CD4-positive, alpha-beta T cell treated with Interleukin-2 at 100 ng/mL for 4 hours (primary cell): ENCODE measurements at regions not wholly inside any gene's neighbourhood (a gene's known extent, or its start where the extent isn't known, plus 50 kb on each side); places are given as distances from the start of the nearest gene placed in this dataset.

Experiments used
- DNase-seq: peaks from one replicate; pipeline ENCODE4 v3.0.0-alpha.2; 2020; ENCODE audit warnings: low spot score

DNA sequence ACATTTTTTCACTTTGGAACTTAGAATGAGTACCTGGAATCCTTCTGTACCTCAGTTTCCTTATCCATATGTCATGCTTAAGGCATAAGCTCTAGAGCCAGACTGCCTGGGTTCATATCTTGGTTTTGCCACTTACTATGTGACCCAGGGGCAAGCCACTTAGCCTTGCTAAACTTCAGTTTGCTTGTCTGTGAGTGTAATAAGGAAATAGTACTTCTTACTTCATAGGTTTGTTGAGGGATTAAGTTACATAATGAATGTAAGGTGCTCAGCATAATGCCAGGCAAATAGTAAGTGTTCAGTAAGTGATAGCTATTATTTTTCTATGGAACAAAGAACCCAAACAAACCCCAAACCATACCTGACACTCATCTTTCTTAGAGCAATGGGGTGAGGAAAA is 225.1 kb downstream of the BCAT1 start:
- no peak for DNase-seq

- no peak for DNase-seq
These were observed 227.7 kb downstream of the BCAT1 start for GRCh38 chr12:24721191-24721590.

DNA sequence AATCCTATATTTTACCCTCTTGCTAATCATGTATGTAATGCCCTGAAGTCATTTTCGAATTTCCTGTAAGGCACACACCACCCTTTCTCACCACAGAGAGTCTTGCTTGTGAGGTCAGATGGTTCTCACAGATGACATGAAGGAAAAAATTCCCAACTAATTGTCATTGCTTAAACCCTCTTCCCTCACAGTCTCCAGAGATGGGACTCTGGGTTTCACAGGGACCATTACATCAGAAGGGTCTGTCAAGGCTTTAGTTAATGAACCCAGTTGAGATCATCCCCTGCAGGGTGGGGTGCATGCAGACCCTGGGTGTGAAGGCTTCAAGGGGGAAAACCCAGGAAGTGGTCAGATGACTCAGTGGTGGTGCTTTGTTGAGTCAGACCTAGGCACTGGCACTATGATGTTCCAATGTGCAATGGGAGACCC is 229.6 kb downstream of the BCAT1 start:
- DNase-seq, result peak; percentile 51

- no peak for DNase-seq
These were observed 230.3 kb downstream of the BCAT1 start for GRCh38 chr12:24718617-24719016.

DNA sequence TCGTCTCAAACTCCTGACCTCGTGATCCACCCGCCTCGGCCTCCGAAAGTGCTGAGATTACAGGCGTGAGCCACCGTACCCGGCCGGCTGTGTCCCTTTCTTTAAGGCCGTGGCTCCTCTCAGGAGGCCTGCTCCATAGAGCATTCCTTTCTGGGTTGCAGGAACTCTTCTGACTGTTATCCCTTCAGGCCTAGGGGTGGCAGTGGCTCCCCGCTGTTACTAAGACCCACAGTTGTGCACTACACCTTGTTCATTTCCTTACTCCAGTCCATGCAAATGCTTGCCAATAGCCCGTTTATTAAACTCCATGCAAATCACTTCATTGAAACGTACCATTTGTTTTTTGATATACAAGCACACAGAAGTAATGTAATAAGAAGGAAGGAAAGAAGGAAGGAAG is 234.7 kb downstream of the BCAT1 start:
- DNase-seq, result no peak

DNA sequence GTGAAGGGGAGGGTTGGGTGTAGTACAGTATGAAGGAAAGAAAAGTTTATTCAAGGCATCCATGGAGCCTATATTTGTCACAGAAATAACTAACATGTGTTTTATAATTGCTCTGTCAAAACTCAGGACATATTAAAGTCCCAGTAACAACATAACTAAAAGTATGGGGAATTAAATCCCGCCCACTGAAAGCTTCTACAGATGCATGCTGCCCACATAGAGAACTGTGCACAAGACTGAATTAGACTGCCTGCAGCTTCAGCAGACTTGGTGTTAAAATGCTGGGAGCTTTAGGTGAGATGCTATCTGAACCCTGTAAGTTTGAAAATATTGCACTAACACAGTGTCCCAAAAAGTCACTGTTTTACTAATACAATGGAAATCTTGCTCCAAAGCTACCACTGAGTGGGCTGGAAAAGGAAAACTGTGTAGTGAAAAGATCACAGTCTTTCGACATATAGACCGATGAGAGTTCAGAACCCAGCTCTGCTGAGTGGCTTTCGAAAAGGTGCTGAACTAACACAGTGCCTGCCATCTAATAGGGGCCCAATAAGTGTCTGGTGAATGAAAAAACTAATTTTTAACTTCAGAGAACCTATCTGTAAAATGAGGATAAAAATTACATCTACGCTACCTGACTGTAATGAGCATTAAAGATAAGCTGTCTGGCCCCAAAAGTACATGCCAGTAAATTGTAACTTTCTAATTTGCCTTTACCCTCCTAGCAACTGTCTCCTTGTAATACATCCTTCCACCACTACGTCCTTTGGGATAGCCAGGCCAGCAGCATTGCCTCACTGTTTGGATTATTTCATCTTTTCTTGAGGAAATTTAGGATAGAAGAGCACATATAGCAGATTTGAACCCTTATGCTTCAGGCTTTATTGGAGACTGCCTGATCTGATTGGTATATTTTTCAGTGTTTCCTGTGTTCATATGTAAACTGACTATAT is 237.6 kb downstream of the BCAT1 start:
- no peak for DNase-seq

DNA sequence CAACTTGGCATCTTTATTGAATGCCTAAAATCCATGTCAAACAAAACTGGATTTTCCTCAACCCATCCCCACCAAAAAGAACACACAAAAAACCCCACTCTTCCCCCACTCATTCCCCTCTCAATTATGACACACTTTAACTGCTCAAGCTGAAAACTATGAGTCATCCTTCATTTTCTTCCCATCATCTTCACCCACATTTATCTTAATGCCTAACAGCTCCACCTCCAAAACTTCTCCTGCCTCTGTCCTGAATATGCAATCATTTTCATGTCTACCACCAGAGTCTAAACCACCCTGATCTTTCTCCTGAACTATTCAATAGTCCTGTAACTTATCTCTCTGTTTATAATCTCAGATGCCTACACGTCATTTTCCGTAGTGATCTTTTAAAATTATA is 239.7 kb downstream of the BCAT1 start:
- DNase-seq, result no peak

DNA sequence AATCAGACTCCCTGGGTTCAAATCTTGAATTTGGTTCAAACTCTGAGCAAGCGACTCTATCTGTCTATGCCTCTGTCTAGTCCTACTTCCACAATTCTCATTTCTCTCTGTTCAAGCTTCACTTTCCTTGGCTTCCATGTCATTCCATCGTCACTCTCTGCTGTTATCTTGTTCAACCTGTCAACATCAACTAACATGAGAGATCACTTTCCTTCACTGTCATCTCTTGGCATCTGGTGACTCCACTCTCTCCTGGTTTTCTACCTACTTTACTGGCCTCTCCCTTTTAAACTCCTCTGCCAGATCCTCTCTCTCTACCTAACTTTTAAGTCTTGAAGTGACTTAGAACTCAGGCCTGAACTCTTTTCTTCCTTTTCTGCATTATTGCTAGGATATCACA is 240.2 kb downstream of the BCAT1 start:
- DNase-seq, result no peak

DNA sequence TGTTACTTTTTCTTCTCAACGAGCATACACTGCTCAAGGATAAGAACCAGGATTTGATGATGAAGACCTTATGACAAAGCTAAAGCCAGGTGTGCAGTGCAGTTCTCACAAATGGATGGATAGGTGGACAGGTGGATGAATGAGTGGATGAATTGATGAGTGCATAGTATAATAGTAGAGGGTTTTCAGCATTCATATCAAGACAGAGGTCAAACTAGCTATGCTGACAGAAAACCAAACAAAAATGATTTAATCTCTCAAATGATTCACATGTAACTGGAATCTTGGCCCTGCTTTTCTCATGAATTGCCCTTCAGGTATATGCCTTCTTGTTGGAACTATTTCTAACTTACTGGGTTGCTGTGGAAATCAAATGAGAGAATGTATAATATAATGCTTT is 240.9 kb downstream of the BCAT1 start:
- DNase-seq, result no peak

GRCh38 chr12:24707334-24707733 is 241.6 kb downstream of the BCAT1 start:
- no peak for DNase-seq

DNA sequence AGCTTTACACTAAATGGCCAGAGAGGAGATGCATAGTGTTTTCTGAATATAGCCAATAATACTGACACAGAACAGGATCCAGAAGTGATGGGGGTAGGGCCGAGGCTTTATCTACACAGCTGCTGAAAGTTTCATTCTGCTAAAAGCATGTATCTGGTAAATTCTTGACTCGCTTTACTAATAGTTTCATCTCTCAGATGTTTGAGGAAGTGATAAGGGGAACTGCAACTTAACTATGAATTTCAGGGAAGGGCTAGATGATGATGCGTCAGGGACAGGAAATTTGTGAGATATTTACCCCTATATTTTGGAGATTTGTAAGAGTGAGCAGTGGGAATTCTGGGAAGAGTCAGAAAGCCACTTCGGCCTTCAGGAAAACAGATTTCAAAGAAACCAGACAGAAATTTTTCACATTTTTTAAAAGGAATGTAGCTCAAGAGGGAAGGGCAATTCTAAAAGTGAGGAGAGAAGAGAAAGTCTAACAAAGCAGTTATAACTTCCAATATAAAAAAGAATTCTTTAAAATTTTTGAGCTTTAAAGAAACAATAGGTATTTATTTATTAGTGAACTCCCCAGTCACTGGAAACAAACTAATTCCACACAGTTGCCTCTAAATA is 243.1 kb downstream of the BCAT1 start:
- DNase-seq, result no peak

DNA sequence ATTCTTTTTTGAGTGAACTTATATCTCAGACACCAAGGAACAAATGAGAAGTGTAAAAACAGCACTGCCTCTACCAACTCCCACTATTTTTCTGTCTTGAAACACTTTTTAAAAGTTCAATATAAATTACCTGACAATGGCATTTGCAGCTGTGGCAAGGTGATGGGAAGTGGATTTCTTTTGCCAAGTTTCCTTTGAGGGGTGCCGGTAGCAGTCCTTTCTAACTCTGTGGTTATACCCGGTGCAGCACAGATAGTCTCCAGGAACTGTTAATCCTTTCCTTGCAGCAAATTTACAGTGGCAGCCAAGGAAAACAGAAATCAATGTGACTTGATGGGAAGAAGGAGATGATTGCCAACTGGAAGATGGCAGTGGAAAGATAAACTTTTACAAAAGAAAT is 243.7 kb downstream of the BCAT1 start:
- DNase-seq, result no peak

GRCh38 chr12:24701343-24701742 is 247.6 kb downstream of the BCAT1 start:
- DNase-seq, result no peak

DNA sequence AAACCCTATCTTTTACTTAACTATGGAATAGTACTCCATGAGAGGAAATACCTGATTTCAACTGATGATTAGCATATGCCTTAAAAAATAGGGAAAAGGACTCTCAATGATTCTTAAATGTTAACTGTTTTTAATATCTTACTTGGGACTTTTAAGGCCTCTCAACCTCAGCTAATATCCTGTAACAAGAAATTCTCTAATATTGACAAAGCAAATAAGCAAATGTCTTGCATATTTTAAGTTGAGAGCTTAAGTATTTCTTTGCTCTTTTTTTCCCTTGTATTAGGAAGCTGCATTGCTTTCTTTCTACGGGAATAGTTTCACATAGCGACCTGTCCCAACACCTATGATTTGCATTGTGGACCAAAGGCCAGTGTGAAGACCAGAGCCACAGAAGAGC is 249.9 kb downstream of the BCAT1 start:
- DNase-seq, result no peak

DNA sequence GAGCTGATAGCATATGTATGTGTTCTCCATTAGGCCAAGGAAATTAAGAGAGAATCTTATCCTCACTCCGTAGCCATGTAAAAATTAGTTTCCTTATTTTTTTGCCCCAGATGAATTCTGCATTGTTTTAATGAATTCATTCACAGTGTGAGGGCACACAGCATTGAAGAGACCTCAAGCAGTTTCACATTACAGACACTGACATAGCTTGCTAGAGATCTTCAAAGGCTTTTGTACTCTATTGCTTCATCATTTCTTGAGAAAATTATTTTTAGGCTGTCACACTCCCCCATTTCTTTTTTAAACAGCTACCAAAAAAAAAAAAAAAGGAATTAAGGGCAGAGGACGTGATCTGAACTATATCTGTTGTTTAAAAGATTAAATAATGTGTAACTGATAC is 251.1 kb downstream of the BCAT1 start:
- no peak for DNase-seq

DNA sequence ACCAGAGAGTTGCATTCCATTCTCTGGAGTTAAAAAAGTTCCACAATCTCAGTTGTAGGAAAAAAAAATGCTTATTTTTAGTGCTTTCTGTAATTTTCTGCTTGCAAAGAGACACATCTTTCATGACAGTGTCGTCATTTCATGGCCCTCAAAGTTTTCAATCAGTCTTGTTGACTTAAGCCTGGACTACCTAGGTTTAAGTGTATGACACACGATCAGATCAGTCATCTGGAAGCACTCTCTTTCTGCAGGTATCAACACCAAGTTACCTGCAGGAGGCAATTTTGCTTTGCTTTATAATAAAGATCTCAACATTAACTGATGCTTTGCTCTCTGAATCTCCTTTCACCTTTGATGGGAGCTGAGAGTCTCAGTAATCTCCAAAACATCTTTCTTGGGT is 251.6 kb downstream of the BCAT1 start:
- DNase-seq, result no peak

GRCh38 chr12:24696800-24697199 is 252.1 kb downstream of the BCAT1 start:
- no peak for DNase-seq

- DNase-seq, result no peak
These were observed 253.1 kb downstream of the BCAT1 start for GRCh38 chr12:24695657-24696329.

DNA sequence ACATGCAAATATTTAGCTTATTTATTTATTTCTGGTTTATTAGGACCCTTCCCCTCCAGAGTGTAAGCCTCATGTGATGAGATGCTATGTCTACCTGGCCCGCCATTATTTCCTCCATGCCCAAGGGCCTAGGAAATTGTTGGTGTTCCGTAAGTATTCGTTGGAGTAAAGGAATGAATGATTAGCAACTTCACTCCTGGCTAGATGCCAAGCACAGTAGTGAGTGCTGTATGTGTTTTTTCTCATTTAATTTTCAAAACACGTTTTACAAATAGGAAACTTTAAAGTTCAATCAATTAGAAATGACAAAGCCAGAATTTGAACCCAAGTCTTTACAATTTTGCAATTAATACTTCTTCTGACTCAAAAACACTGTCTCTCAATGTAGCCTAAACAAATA is 253.8 kb downstream of the BCAT1 start:
- DNase-seq, result no peak

- DNase-seq, result no peak
These were observed 260.3 kb downstream of the BCAT1 start for GRCh38 chr12:24688601-24689000.

- DNase-seq, result no peak
These were observed 267.3 kb downstream of the BCAT1 start for GRCh38 chr12:24681570-24681969.

- DNase-seq, result no peak
These were observed 269.8 kb downstream of the BCAT1 start for GRCh38 chr12:24679126-24679525.

GRCh38 chr12:24678436-24678835 is 270.5 kb downstream of the BCAT1 start:
- DNase-seq, result no peak
